ENCODE measurements at regions not wholly inside any gene's neighbourhood (a gene's known extent, or its start where the extent isn't known, plus 50 kb on each side); places are given as distances from the start of the nearest gene placed in this dataset.

DNA sequence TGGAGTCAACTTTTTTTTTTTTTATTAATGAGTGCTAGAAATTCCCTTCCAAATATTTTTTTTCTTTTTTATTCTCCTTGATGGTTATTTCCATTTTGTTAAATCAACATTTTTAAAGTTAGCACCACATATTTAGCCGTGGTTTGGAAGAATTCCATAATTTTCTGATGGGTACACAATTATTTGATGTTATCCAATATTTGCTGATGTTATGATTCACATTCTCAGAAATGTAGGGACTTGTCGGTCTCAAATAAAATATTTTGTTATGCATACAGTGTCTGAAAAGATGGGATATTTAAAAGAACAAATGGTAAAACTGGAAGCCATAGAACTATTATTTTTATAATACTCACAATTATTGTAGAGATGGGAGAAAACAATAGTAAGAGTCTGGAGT lies 911.5 kb upstream of the GBE1 start:
- WGBS, 2 donors = 34 to 40% methylated on average over 2 of the region's 2 CpGs
- TF ChIP-seq, protein P1, sequence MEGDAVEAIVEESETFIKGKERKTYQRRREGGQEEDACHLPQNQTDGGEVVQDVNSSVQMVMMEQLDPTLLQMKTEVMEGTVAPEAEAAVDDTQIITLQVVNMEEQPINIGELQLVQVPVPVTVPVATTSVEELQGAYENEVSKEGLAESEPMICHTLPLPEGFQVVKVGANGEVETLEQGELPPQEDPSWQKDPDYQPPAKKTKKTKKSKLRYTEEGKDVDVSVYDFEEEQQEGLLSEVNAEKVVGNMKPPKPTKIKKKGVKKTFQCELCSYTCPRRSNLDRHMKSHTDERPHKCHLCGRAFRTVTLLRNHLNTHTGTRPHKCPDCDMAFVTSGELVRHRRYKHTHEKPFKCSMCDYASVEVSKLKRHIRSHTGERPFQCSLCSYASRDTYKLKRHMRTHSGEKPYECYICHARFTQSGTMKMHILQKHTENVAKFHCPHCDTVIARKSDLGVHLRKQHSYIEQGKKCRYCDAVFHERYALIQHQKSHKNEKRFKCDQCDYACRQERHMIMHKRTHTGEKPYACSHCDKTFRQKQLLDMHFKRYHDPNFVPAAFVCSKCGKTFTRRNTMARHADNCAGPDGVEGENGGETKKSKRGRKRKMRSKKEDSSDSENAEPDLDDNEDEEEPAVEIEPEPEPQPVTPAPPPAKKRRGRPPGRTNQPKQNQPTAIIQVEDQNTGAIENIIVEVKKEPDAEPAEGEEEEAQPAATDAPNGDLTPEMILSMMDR (IDR thresholded peaks at IDR 0.05) = no peak
- no peak for TF ChIP-seq POLR2A (IDR thresholded peaks at IDR 0.05)
- no peak overlapping the region for H3K4me3 ChIP-seq
- H3K36me3 ChIP-seq = no peaks in the 10 kb centered on the region
- intact Hi-C loops (cut with DNase I) = no loop called here
- H3K4me1 ChIP-seq = no peaks in the 10 kb centered on the region
- H3K27ac ChIP-seq = no peak overlapping the region
- H3K9me3 ChIP-seq = no peaks in the 10 kb centered on the region
- no peak for DNase-seq
- H3K27me3 ChIP-seq = no peaks in the 10 kb centered on the region

DNA sequence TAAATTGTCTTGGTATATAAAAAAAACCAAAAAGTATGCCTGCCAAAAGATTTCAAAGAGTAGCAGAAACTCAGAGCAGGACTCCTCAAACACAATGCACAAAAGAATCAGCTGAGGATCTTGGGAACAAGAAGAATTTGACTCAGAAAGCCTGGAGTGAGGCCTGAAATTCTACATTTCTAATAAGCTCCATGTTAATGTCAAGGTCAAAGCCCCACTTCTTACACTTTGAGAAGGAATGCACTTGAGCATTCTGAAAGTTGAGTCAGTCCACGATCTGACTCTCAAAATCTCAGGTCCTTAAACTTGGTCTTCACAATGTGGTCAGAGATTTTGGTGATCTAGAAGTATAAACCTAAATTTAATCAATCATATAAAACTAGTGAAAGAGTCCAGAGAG lies 910.0 kb upstream of the GBE1 start:
- TF ChIP-seq, protein P1 (IDR thresholded peaks at IDR 0.05) = no peak
- TF ChIP-seq POLR2A (IDR thresholded peaks at IDR 0.05) = no peak
- WGBS, 2 donors = 53 to 74% methylated on average over 1 of the region's 1 CpG
- no peaks in the 10 kb centered on the region for H3K27me3 ChIP-seq
- H3K4me1 ChIP-seq = no peaks in the 10 kb centered on the region
- DNase-seq = no peak
- intact Hi-C loops (cut with DNase I) = no loop called here
- H3K9me3 ChIP-seq = no peaks in the 10 kb centered on the region
- no peak overlapping the region for H3K4me3 ChIP-seq
- H3K36me3 ChIP-seq = no peaks in the 10 kb centered on the region
- H3K27ac ChIP-seq = no peak overlapping the region

DNA sequence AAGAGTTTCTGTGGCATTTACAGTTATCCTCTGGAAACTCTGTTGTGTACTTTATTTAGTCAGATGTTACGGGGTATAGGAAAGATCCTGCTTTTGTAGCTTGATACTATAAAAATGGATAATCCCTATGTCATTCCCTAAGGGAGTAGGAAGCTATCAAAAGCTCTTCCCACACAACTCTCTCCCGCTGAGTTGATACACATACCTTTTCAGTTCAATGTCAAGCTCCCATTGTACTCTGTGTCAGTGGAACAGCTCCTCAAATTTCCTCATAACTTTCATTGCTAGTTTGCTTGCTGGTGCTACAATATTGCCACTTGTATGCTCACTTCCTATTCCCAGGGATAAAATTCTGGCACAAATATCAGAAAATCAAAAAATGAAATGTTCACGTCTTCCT lies 893.3 kb upstream of the GBE1 start:
- H3K36me3 ChIP-seq = no peaks in the 10 kb centered on the region
- H3K27me3 ChIP-seq = no peaks in the 10 kb centered on the region
- H3K27ac ChIP-seq = no peak overlapping the region
- peaks cover 0 to 10% (median 0%) of the 10 kb centered on the region in 3 donors for H3K9me3 ChIP-seq
- intact Hi-C loops (cut with DNase I) = no loop called here
- 61 to 66% methylated on average over 3 of the region's 3 CpGs for WGBS, 2 donors
- DNase-seq = no peak
- H3K4me1 ChIP-seq = no peaks in the 10 kb centered on the region
- H3K4me3 ChIP-seq = no peak overlapping the region
- TF ChIP-seq POLR2A (IDR thresholded peaks at IDR 0.05) = no peak
- TF ChIP-seq, protein P1 (IDR thresholded peaks at IDR 0.05) = no peak

DNA sequence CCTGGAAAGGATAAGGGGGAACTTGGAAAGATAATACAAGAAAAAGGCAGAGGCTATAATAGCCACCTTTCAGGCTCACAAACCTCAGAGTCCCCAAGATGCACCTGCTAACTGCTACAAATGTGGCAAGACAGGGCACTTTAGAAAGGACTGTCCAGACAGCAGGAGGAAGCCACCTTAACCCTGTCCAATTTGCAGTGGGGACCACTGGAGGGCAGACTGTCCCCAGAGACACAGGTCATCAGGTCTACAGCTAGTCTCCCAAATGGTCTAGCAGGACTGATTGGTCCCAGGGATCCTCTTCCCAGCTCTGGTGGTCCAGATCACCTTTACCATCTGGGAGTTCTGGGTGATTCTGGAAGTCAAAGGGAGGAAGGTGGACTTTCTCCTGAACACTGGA lies 882.5 kb upstream of the GBE1 start:
- no peaks in the 10 kb centered on the region for H3K4me1 ChIP-seq
- TF ChIP-seq POLR2A (IDR thresholded peaks at IDR 0.05) = no peak
- TF ChIP-seq, protein P1 (IDR thresholded peaks at IDR 0.05) = no peak
- no peaks in the 10 kb centered on the region for H3K27me3 ChIP-seq
- H3K27ac ChIP-seq = no peak overlapping the region
- no peak for DNase-seq
- intact Hi-C loops (cut with DNase I) = no loop called here
- H3K9me3 ChIP-seq = no peaks in the 10 kb centered on the region
- no peak overlapping the region for H3K4me3 ChIP-seq
- no peaks in the 10 kb centered on the region for H3K36me3 ChIP-seq

DNA sequence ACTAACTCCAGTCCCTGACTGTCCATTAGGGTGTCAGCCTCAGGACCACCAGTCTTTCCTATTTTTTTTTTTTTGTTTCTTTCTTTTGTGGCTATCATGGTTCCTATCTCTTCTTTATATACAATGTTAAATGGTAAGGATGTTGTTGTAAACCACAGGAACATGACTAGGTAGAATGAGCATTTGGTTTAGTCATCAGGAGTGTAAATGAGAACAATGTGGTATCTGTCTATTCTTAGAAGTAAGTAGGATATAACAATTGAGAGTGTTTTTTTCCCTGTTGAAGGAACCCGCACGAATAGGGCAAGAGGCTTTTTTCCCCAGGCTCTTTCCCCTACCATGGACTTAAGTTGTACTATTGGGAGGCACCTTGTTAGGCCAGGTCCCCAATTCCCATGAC lies 880.3 kb upstream of the GBE1 start:
- intact Hi-C loops (cut with DNase I) = no loop called here
- DNase-seq = no peak
- TF ChIP-seq POLR2A (IDR thresholded peaks at IDR 0.05) = no peak
- TF ChIP-seq, protein P1 (IDR thresholded peaks at IDR 0.05) = no peak
- H3K36me3 ChIP-seq = no peaks in the 10 kb centered on the region
- H3K27me3 ChIP-seq = no peaks in the 10 kb centered on the region
- H3K4me1 ChIP-seq = no peaks in the 10 kb centered on the region
- 82 to 86% methylated on average over 2 of the region's 2 CpGs for WGBS, 2 donors
- no peaks in the 10 kb centered on the region for H3K9me3 ChIP-seq
- H3K27ac ChIP-seq = no peak overlapping the region
- no peak overlapping the region for H3K4me3 ChIP-seq
